ENCODE measurements at regions not wholly inside any gene's neighbourhood (a gene's known extent, or its start where the extent isn't known, plus 50 kb on each side); places are given as distances from the start of the nearest gene placed in this dataset.

DNA sequence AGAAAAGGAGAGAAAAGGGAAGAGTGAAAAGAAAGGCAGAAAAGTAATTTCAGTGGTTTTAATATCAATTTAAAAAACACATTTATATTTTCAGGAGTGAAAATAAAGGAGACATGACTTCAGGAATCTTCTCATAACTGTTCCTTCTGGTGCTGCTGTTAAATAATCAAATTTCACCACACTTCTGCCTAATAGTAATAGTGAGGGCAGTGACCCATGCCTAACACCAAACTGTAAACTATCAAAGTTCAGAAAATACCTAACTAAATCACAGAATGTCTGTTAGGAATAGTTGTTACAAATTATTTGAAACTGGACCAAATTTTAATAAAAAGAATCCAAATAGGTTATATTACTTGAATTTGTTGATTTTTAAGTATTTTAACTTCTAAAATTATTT, 169.4 kb downstream of the RPL10L start:
- H3K4me1 ChIP-seq (ENCODE audit: control insufficient read depth, low read length): no peaks in the 10 kb centered on the region
- no peaks in the 10 kb centered on the region for H3K36me3 ChIP-seq (ENCODE audit: control insufficient read depth, low read length)
- no peaks in the 10 kb centered on the region for H3K27me3 ChIP-seq (ENCODE audit: control insufficient read depth, low read length)
- H3K79me2 ChIP-seq (ENCODE audit: control insufficient read depth, low read length): no peaks in the 10 kb centered on the region
- H3K9me3 ChIP-seq (ENCODE audit: control insufficient read depth, insufficient read depth, low read length): no peaks in the 10 kb centered on the region
- H3K27ac ChIP-seq (ENCODE audit: low read depth, low read length): no peak overlapping the region
- TF ChIP-seq EZH2phosphoT487 (IDR thresholded peaks at IDR 0.05; ENCODE audit: borderline replicate concordance, low read length): no peak
- TF ChIP-seq, protein P1, sequence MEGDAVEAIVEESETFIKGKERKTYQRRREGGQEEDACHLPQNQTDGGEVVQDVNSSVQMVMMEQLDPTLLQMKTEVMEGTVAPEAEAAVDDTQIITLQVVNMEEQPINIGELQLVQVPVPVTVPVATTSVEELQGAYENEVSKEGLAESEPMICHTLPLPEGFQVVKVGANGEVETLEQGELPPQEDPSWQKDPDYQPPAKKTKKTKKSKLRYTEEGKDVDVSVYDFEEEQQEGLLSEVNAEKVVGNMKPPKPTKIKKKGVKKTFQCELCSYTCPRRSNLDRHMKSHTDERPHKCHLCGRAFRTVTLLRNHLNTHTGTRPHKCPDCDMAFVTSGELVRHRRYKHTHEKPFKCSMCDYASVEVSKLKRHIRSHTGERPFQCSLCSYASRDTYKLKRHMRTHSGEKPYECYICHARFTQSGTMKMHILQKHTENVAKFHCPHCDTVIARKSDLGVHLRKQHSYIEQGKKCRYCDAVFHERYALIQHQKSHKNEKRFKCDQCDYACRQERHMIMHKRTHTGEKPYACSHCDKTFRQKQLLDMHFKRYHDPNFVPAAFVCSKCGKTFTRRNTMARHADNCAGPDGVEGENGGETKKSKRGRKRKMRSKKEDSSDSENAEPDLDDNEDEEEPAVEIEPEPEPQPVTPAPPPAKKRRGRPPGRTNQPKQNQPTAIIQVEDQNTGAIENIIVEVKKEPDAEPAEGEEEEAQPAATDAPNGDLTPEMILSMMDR (IDR thresholded peaks at IDR 0.05; ENCODE audit: low read depth, low read length, poor library complexity, severe bottlenecking): no peak
- no peaks in the 10 kb centered on the region for H3F3A ChIP-seq (ENCODE audit: control insufficient read depth, insufficient read depth)
- no peaks in the 10 kb centered on the region for H4K20me1 ChIP-seq (ENCODE audit: control insufficient read depth, insufficient read depth, low read depth, low read length)
- no peaks in the 10 kb centered on the region for H3K9me2 ChIP-seq (replicated peaks; ENCODE audit: control insufficient read depth, low read length)
- H3K4me3 ChIP-seq (ENCODE audit: low read length): no peak overlapping the region
- no peak overlapping the region for H3K4me2 ChIP-seq (ENCODE audit: low read length)

DNA sequence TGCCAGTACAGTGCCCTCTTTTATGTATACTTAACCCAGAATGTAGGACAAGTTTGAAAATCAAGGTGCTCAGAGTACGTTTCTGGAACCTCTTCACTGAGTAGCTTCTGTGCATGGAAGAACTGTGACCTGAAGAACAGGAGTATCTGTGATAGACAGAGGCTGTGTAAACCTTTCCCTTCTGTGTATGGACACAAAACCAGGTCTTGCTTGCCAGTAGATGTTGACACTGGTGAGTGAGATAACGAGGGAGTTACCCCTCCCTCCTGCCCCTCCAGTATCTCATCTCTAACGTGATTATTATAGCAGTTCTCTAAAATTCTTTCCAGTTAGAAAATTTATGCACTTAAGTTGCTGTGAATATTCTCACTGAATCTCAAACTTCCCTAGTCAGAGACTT, 170.8 kb downstream of the RPL10L start:
- Histone ChIP-seq H3K9me3 (ENCODE audit: control insufficient read depth, insufficient read depth, low read length) (no peaks in the 10 kb centered on the region), H3K27me3 (ENCODE audit: control insufficient read depth, low read length) (no peaks in the 10 kb centered on the region), H3K4me2 (ENCODE audit: low read length) (no peak overlapping the region), H3K4me3 (ENCODE audit: low read length) (no peak overlapping the region), H4K20me1 (ENCODE audit: control insufficient read depth, insufficient read depth, low read depth, low read length) (no peaks in the 10 kb centered on the region), H3K36me3 (ENCODE audit: control insufficient read depth, low read length) (no peaks in the 10 kb centered on the region), H3K79me2 (ENCODE audit: control insufficient read depth, low read length) (no peaks in the 10 kb centered on the region), H3F3A (ENCODE audit: control insufficient read depth, insufficient read depth) (no peaks in the 10 kb centered on the region), H3K9me2 (replicated peaks; ENCODE audit: control insufficient read depth, low read length) (no peaks in the 10 kb centered on the region), H3K4me1 (ENCODE audit: control insufficient read depth, low read length) (no peaks in the 10 kb centered on the region), H3K27ac (ENCODE audit: low read depth, low read length) (no peak overlapping the region)
- TF ChIP-seq, protein P1 (IDR thresholded peaks at IDR 0.05; ENCODE audit: low read depth, low read length, poor library complexity, severe bottlenecking): no peak
- TF ChIP-seq EZH2phosphoT487 (IDR thresholded peaks at IDR 0.05; ENCODE audit: borderline replicate concordance, low read length): no peak

DNA sequence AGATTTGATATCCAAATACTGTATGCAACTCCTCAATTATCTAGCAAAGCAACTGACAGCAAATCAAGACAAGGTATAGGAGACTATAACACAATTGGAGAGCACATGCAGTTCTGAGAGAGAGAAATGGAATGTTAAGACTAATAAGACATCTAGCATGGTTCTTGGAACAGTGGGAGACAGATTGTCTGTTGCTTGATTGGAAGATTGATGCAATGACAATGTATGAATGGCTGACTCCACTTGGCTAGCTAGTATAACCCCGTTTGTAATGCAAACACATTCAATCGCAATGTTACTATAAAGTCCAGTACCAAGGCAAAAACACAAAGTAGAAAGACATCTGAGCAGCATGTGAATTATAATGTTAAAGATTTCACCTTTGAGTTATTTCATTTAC, 179.3 kb downstream of the RPL10L start:
- Histone ChIP-seq H3K4me3 (ENCODE audit: low read length) (no peak overlapping the region), H3K36me3 (ENCODE audit: control insufficient read depth, low read length) (no peaks in the 10 kb centered on the region), H3K4me1 (ENCODE audit: control insufficient read depth, low read length) (no peaks in the 10 kb centered on the region), H4K20me1 (ENCODE audit: control insufficient read depth, insufficient read depth, low read depth, low read length) (no peaks in the 10 kb centered on the region), H3K4me2 (ENCODE audit: low read length) (no peak overlapping the region), H3K9me3 (ENCODE audit: control insufficient read depth, insufficient read depth, low read length) (no peaks in the 10 kb centered on the region), H3K27ac (ENCODE audit: low read depth, low read length) (no peak overlapping the region), H3F3A (ENCODE audit: control insufficient read depth, insufficient read depth) (no peaks in the 10 kb centered on the region), H3K79me2 (ENCODE audit: control insufficient read depth, low read length) (no peaks in the 10 kb centered on the region), H3K9me2 (replicated peaks; ENCODE audit: control insufficient read depth, low read length) (no peaks in the 10 kb centered on the region), H3K27me3 (ENCODE audit: control insufficient read depth, low read length) (no peaks in the 10 kb centered on the region)
- TF ChIP-seq, protein P1 (IDR thresholded peaks at IDR 0.05; ENCODE audit: low read depth, low read length, poor library complexity, severe bottlenecking): no peak
- TF ChIP-seq EZH2phosphoT487 (IDR thresholded peaks at IDR 0.05; ENCODE audit: borderline replicate concordance, low read length): no peak

DNA sequence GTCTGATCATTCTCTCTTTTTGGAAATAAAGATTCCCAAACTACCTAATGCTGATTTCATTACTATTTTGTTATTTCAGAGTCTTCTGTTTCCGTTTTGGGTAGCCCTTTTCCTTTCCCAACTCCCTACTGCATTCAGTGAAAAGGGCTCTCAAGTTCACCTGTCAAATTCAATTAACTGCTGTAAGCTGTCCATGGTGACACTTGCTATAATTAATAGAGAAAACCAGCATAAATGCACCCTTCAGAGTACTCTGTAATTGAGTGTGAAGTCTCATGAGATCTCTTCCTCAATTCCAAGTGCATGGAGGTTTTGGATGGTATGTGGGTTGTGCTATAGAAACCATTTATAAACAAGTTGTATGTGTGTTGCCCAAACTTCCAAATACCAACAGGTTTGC, 187.2 kb downstream of the RPL10L start:
- Histone ChIP-seq H3K9me2 (replicated peaks; ENCODE audit: control insufficient read depth, low read length) (no peaks in the 10 kb centered on the region), H3K4me3 (ENCODE audit: low read length) (no peak overlapping the region), H3F3A (ENCODE audit: control insufficient read depth, insufficient read depth) (no peaks in the 10 kb centered on the region), H3K4me2 (ENCODE audit: low read length) (no peak overlapping the region), H3K4me1 (ENCODE audit: control insufficient read depth, low read length) (no peaks in the 10 kb centered on the region), H3K27ac (ENCODE audit: low read depth, low read length) (no peak overlapping the region), H3K27me3 (ENCODE audit: control insufficient read depth, low read length) (no peaks in the 10 kb centered on the region), H3K9me3 (ENCODE audit: control insufficient read depth, insufficient read depth, low read length) (no peaks in the 10 kb centered on the region), H3K36me3 (ENCODE audit: control insufficient read depth, low read length) (no peaks in the 10 kb centered on the region), H3K79me2 (ENCODE audit: control insufficient read depth, low read length) (no peaks in the 10 kb centered on the region), H4K20me1 (ENCODE audit: control insufficient read depth, insufficient read depth, low read depth, low read length) (no peaks in the 10 kb centered on the region)
- TF ChIP-seq, protein P1 (IDR thresholded peaks at IDR 0.05; ENCODE audit: low read depth, low read length, poor library complexity, severe bottlenecking): no peak
- TF ChIP-seq EZH2phosphoT487 (IDR thresholded peaks at IDR 0.05; ENCODE audit: borderline replicate concordance, low read length): no peak
